ENCODE measurements at regions not wholly inside any gene's neighbourhood (a gene's known extent, or its start where the extent isn't known, plus 50 kb on each side); places are given as distances from the start of the nearest gene placed in this dataset.

DNA sequence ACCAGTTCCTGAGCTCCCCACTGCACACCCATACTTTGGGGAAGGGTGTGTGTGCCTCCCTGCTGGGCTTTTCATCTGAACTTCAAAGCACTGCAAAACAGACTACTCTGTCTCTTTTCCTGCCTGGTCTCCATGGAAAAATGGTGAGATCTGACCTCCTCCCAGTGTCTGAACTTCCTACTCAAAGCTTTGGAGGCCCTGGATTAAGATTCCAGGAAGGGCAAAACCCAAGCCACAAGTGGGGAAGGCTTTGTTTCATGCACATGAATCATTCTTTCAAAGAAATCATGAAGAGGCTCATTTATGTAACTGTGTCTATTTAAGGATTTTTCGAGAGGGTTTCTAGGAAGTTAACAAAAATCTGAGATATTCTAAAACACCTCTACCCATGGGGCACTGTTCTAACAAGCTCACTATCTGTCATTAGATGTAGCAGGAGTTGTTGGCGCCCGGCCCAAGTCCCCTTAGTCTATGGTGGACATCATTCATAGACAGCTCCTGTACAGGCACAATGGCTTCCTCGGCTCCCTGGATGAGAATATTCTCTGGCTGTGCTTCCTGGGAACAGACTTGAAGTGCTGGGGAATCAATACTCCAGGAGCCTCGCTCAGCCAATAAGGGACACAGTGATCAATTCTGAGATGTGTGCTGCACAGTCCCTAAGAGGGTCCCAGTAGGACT, 224.0 kb downstream of the KTN1 start:
- Histone ChIP-seq H3K27me3 (ENCODE audit: control insufficient read depth in 3 of 3, insufficient read depth in 3 of 3, low read depth in 1 of 3, low read length in 3 of 3) (no peaks in the 10 kb centered on the region), H2BK15ac (ENCODE audit: low read length) (no peak overlapping the region), H3K4me1 (ENCODE audit: control insufficient read depth in 2 of 2, insufficient read depth in 1 of 2, low read depth in 1 of 2, low read length in 2 of 2) (peaks cover 0 to 3% of the 10 kb centered on the region in 2 donors), H2BK5ac (ENCODE audit: low read length) (no peak overlapping the region), H3K9ac (ENCODE audit: low read depth, low read length, poor library complexity) (no peak overlapping the region), H3K23ac (ENCODE audit: low read depth, low read length, poor library complexity) (no peak overlapping the region), H2BK120ac (ENCODE audit: low read depth, low read length) (no peak overlapping the region), H2AFZ (ENCODE audit: low read length) (no peak overlapping the region), H3K14ac (ENCODE audit: low read length) (no peak overlapping the region), H3K18ac (ENCODE audit: low read length) (no peak overlapping the region), H3K79me1 (ENCODE audit: low read depth, low read length) (no peaks in the 10 kb centered on the region), H3K4ac (ENCODE audit: low read length) (no peak overlapping the region), H2AK5ac (ENCODE audit: low read depth, low read length) (no peak overlapping the region), H3K4me2 (ENCODE audit: insufficient read depth, low read length, poor library complexity, severe bottlenecking) (no peak overlapping the region), H2BK12ac (ENCODE audit: low read length) (no peak overlapping the region), H3K4me3 (ENCODE audit: low read length in 2 of 2) (no peak overlapping the region), H3K9me3 (replicated peaks in 1 of 2; ENCODE audit: control insufficient read depth in 2 of 2, insufficient read depth in 1 of 2, low read depth in 1 of 2, low read length in 2 of 2) (no peaks in the 10 kb centered on the region), H4K91ac (ENCODE audit: low read depth, low read length, poor library complexity) (no peak overlapping the region), H3K27ac (replicated peaks; ENCODE audit: low read length) (no peak overlapping the region), H3K36me3 (replicated peaks in 1 of 2; ENCODE audit: control insufficient read depth in 2 of 2, insufficient read depth in 2 of 2, low read length in 2 of 2) (no peaks in the 10 kb centered on the region), H4K8ac (ENCODE audit: low read depth, low read length) (no peak overlapping the region)
- DNase-seq (ENCODE audit: low spot score): no peak
- WGBS, 2 donors (ENCODE audit: extremely low coverage in 2 of 2, insufficient read length in 2 of 2, insufficient replicate concordance in 1 of 2): no CpG with 5 or more reads among the region's 5 CpGs

GRCh38 chr14:55805250-55805649, 225.2 kb downstream of the KTN1 start:
- Histone ChIP-seq H3K4me2 (ENCODE audit: insufficient read depth, low read length, poor library complexity, severe bottlenecking) (no peak overlapping the region), H3K27ac (replicated peaks; ENCODE audit: low read length) (no peak overlapping the region)
- no CpG with 5 or more reads among the region's 3 CpGs for WGBS, 2 donors (ENCODE audit: extremely low coverage in 2 of 2, insufficient read length in 2 of 2, insufficient replicate concordance in 1 of 2)

GRCh38 chr14:55807053-55807880, 227.3 kb downstream of the KTN1 start:
- WGBS, 2 donors (ENCODE audit: extremely low coverage in 2 of 2, insufficient read length in 2 of 2, insufficient replicate concordance in 1 of 2): no CpG with 5 or more reads among the region's 17 CpGs
- no peak overlapping the region for H2BK12ac ChIP-seq (ENCODE audit: low read length)
- DNase-seq (ENCODE audit: low spot score): no peak

More at GRCh38 chr14:55805250-55805649, 225.2 kb downstream of the KTN1 start:
- Histone ChIP-seq H2BK120ac (ENCODE audit: low read depth, low read length) (no peak overlapping the region), H3K18ac (ENCODE audit: low read length) (no peak overlapping the region), H2BK5ac (ENCODE audit: low read length) (no peak overlapping the region), H3K36me3 (replicated peaks in 1 of 2; ENCODE audit: control insufficient read depth in 2 of 2, insufficient read depth in 2 of 2, low read length in 2 of 2) (no peaks in the 10 kb centered on the region), H2BK15ac (ENCODE audit: low read length) (no peak overlapping the region), H4K8ac (ENCODE audit: low read depth, low read length) (no peak overlapping the region), H3K9me3 (replicated peaks in 1 of 2; ENCODE audit: control insufficient read depth in 2 of 2, insufficient read depth in 1 of 2, low read depth in 1 of 2, low read length in 2 of 2) (no peaks in the 10 kb centered on the region), H4K91ac (ENCODE audit: low read depth, low read length, poor library complexity) (no peak overlapping the region), H3K9ac (ENCODE audit: low read depth, low read length, poor library complexity) (no peak overlapping the region), H3K4me1 (ENCODE audit: control insufficient read depth in 2 of 2, insufficient read depth in 1 of 2, low read depth in 1 of 2, low read length in 2 of 2) (peaks cover 0 to 1% of the 10 kb centered on the region in 2 donors), H3K4ac (ENCODE audit: low read length) (no peak overlapping the region), H2AK5ac (ENCODE audit: low read depth, low read length) (no peak overlapping the region), H3K27me3 (ENCODE audit: control insufficient read depth in 3 of 3, insufficient read depth in 3 of 3, low read depth in 1 of 3, low read length in 3 of 3) (no peaks in the 10 kb centered on the region), H3K4me3 (ENCODE audit: low read length in 2 of 2) (no peak overlapping the region), H2AFZ (ENCODE audit: low read length) (no peak overlapping the region), H3K23ac (ENCODE audit: low read depth, low read length, poor library complexity) (no peak overlapping the region), H3K14ac (ENCODE audit: low read length) (no peak overlapping the region), H2BK12ac (ENCODE audit: low read length) (no peak overlapping the region), H3K79me1 (ENCODE audit: low read depth, low read length) (no peaks in the 10 kb centered on the region)
- DNase-seq (ENCODE audit: low spot score): no peak

GRCh38 chr14:55807881-55808379, 227.9 kb downstream of the KTN1 start:
- Histone ChIP-seq H4K91ac (ENCODE audit: low read depth, low read length, poor library complexity) (no peak overlapping the region), H2AK5ac (ENCODE audit: low read depth, low read length) (no peak overlapping the region), H2BK15ac (ENCODE audit: low read length) (no peak overlapping the region), H2BK5ac (ENCODE audit: low read length) (no peak overlapping the region), H3K79me1 (ENCODE audit: low read depth, low read length) (no peaks in the 10 kb centered on the region), H3K4ac (ENCODE audit: low read length) (no peak overlapping the region), H3K9ac (ENCODE audit: low read depth, low read length, poor library complexity) (no peak overlapping the region), H3K4me3 (ENCODE audit: low read length in 2 of 2) (no peak overlapping the region), H3K9me3 (replicated peaks in 1 of 2; ENCODE audit: control insufficient read depth in 2 of 2, insufficient read depth in 1 of 2, low read depth in 1 of 2, low read length in 2 of 2) (no peaks in the 10 kb centered on the region), H3K4me1 (ENCODE audit: control insufficient read depth in 2 of 2, insufficient read depth in 1 of 2, low read depth in 1 of 2, low read length in 2 of 2) (peaks cover 0 to 1% of the 10 kb centered on the region in 2 donors), H3K4me2 (ENCODE audit: insufficient read depth, low read length, poor library complexity, severe bottlenecking) (no peak overlapping the region), H2BK120ac (ENCODE audit: low read depth, low read length) (no peak overlapping the region), H3K23ac (ENCODE audit: low read depth, low read length, poor library complexity) (no peak overlapping the region), H2BK12ac (ENCODE audit: low read length) (no peak overlapping the region), H3K14ac (ENCODE audit: low read length) (no peak overlapping the region), H2AFZ (ENCODE audit: low read length) (no peak overlapping the region), H3K27me3 (ENCODE audit: control insufficient read depth in 3 of 3, insufficient read depth in 3 of 3, low read depth in 1 of 3, low read length in 3 of 3) (no peaks in the 10 kb centered on the region), H3K27ac (replicated peaks; ENCODE audit: low read length) (no peak overlapping the region), H4K8ac (ENCODE audit: low read depth, low read length) (no peak overlapping the region), H3K36me3 (replicated peaks in 1 of 2; ENCODE audit: control insufficient read depth in 2 of 2, insufficient read depth in 2 of 2, low read length in 2 of 2) (no peaks in the 10 kb centered on the region), H3K18ac (ENCODE audit: low read length) (no peak overlapping the region)
- WGBS, 2 donors (ENCODE audit: extremely low coverage in 2 of 2, insufficient read length in 2 of 2, insufficient replicate concordance in 1 of 2): no CpG with 5 or more reads among the region's 2 CpGs
- DNase-seq (ENCODE audit: low spot score): no peak

More at GRCh38 chr14:55807053-55807880, 227.3 kb downstream of the KTN1 start:
- no peak overlapping the region for H2BK5ac ChIP-seq (ENCODE audit: low read length)
- H3K27ac ChIP-seq (replicated peaks; ENCODE audit: low read length): no peak overlapping the region
- no peak overlapping the region for H3K9ac ChIP-seq (ENCODE audit: low read depth, low read length, poor library complexity)
- H3K36me3 ChIP-seq (replicated peaks in 1 of 2; ENCODE audit: control insufficient read depth in 2 of 2, insufficient read depth in 2 of 2, low read length in 2 of 2): no peaks in the 10 kb centered on the region
- H2BK15ac ChIP-seq (ENCODE audit: low read length): no peak overlapping the region
- no peak overlapping the region for H4K91ac ChIP-seq (ENCODE audit: low read depth, low read length, poor library complexity)
- H3K79me1 ChIP-seq (ENCODE audit: low read depth, low read length): no peaks in the 10 kb centered on the region
- no peaks in the 10 kb centered on the region for H3K27me3 ChIP-seq (ENCODE audit: control insufficient read depth in 3 of 3, insufficient read depth in 3 of 3, low read depth in 1 of 3, low read length in 3 of 3)
- no peak overlapping the region for H3K23ac ChIP-seq (ENCODE audit: low read depth, low read length, poor library complexity)
- no peak overlapping the region for H3K4me3 ChIP-seq (ENCODE audit: low read length in 2 of 2)
- H3K14ac ChIP-seq (ENCODE audit: low read length): no peak overlapping the region
- no peak overlapping the region for H3K18ac ChIP-seq (ENCODE audit: low read length)
- no peak overlapping the region for H2BK120ac ChIP-seq (ENCODE audit: low read depth, low read length)
- H2AK5ac ChIP-seq (ENCODE audit: low read depth, low read length): no peak overlapping the region
- H4K8ac ChIP-seq (ENCODE audit: low read depth, low read length): no peak overlapping the region
- no peak overlapping the region for H3K4ac ChIP-seq (ENCODE audit: low read length)
- H3K9me3 ChIP-seq (replicated peaks in 1 of 2; ENCODE audit: control insufficient read depth in 2 of 2, insufficient read depth in 1 of 2, low read depth in 1 of 2, low read length in 2 of 2): no peaks in the 10 kb centered on the region
- peaks cover 0 to 1% of the 10 kb centered on the region in 2 donors for H3K4me1 ChIP-seq (ENCODE audit: control insufficient read depth in 2 of 2, insufficient read depth in 1 of 2, low read depth in 1 of 2, low read length in 2 of 2)
- no peak overlapping the region for H2AFZ ChIP-seq (ENCODE audit: low read length)
- H3K4me2 ChIP-seq (ENCODE audit: insufficient read depth, low read length, poor library complexity, severe bottlenecking): no peak overlapping the region
